HepG2 (cell line): ENCODE measurements at regions not wholly inside any gene's neighbourhood (a gene's known extent, or its start where the extent isn't known, plus 50 kb on each side); places are given as distances from the start of the nearest gene placed in this dataset.

Experiments
- FOXJ3 ChIP-seq: sonication (generic); formaldehyde crosslinking; IDR thresholded peaks from 2 replicates; pipeline ENCODE4 v1.4.0; 2020; ENCODE audit warnings: missing genetic modification reagents, mild to moderate bottlenecking, borderline replicate concordance
- HMG20A ChIP-seq: IDR thresholded peaks from 2 replicates; pipeline ENCODE4 v1.6.1; 2016; ENCODE audit warnings: borderline replicate concordance
- JUN ChIP-seq: sonication (generic); formaldehyde crosslinking; IDR thresholded peaks from 2 replicates; pipeline ENCODE4 v1.4.0; 2020; ENCODE audit warnings: mild to moderate bottlenecking, missing genetic modification reagents
- MTA1 ChIP-seq: sonication (generic); formaldehyde crosslinking; IDR thresholded peaks from 2 replicates; pipeline ENCODE4 v1.4.0; 2020; ENCODE audit warnings: missing genetic modification reagents, mild to moderate bottlenecking, borderline replicate concordance
- PHB2 ChIP-seq: fragments of 450-650 bp; IDR thresholded peaks from 2 replicates; pipeline ENCODE4 v1.6.1; 2018; ENCODE audit not compliant: partially characterized antibody
- POLR2A ChIP-seq, 2 experiments: IDR thresholded peaks; 2 replicates each; pipeline ENCODE4 v1.6.1; 2011; ENCODE audit warnings: low read depth in 2 of 2, low read length in 2 of 2, mild to moderate bottlenecking in 1 of 2, moderate library complexity in 1 of 2; ENCODE audit not compliant: insufficient read depth in 1 of 2
- REST ChIP-seq, 2 experiments: IDR thresholded peaks; 2 replicates each; pipeline ENCODE4 v1.6.1; 2011 to 2012; ENCODE audit warnings: low read length in 2 of 2, borderline replicate concordance in 1 of 2, low read depth in 1 of 2, mild to moderate bottlenecking in 1 of 2, moderate library complexity in 1 of 2
- SMAD1 ChIP-seq: sonication (generic); formaldehyde crosslinking; IDR thresholded peaks from 2 replicates; pipeline ENCODE4 v1.4.0; 2020; ENCODE audit warnings: missing genetic modification reagents, low read depth, mild to moderate bottlenecking, borderline replicate concordance
- SNAI1 ChIP-seq: sonication (generic); formaldehyde crosslinking; IDR thresholded peaks from 2 replicates; pipeline ENCODE4 v1.5.0; 2020; ENCODE audit warnings: mild to moderate bottlenecking, missing genetic modification reagents, borderline replicate concordance
- SP2 ChIP-seq: sonication (generic); formaldehyde crosslinking; IDR thresholded peaks from 2 replicates; pipeline ENCODE4 v1.5.1; 2020; ENCODE audit warnings: mild to moderate bottlenecking, missing genetic modification reagents
- ZBTB49 ChIP-seq: sonication (generic); formaldehyde crosslinking; IDR thresholded peaks from 2 replicates; pipeline ENCODE4 v1.4.0; 2020; ENCODE audit warnings: missing genetic modification reagents, borderline replicate concordance
- ZNF207 ChIP-seq: fragments of 450-650 bp; IDR thresholded peaks from 2 replicates; pipeline ENCODE4 v1.6.1; 2016; ENCODE audit warnings: antibody characterized with exemption, borderline replicate concordance
- ZNF274 ChIP-seq: sonication (generic); formaldehyde crosslinking; IDR thresholded peaks from 2 replicates; pipeline ENCODE4 v1.5.1; 2020; ENCODE audit warnings: mild to moderate bottlenecking, missing genetic modification reagents

- TF ChIP-seq ZBTB49 (CRISPR knock-in tag) (no peak), FOXJ3 (CRISPR knock-in tag) (no peak), POLR2A (IDR thresholded peaks at IDR 0.05; ENCODE audit: insufficient read depth in 1 of 2, low read depth in 2 of 2, low read length in 2 of 2) (no peak), SP2 (CRISPR knock-in tag) (no peak), ZNF207 (no peak), HMG20A (CRISPR knock-in tag) (no peak), MTA1 (CRISPR knock-in tag) (no peak), ZNF274 (no peak), PHB2 (no peak), REST (IDR thresholded peaks at IDR 0.05; ENCODE audit: borderline replicate concordance in 1 of 2, low read depth in 1 of 2, low read length in 2 of 2) (no peak), SMAD1 (CRISPR knock-in tag) (no peak), SNAI1 (CRISPR knock-in tag) (no peak), JUN (no peak)
These were observed 779.9 kb downstream of the KCNT2 start for GRCh38 chr1:195828325-195828724.
